Large intestine (tissue), 3 donors: ENCODE measurements at regions not wholly inside any gene's neighbourhood (a gene's known extent, or its start where the extent isn't known, plus 50 kb on each side); places are given as distances from the start of the nearest gene placed in this dataset.

ENCODE experiments used
- DNase-seq, 2 donors: peaks; one replicate each; pipeline versions ENCODE4 v3.0.0 to v3.0.0-alpha.2; 2013
- H3K27ac ChIP-seq: one replicate; pipeline ENCODE4 v1.5.1; 2013; ENCODE audit warnings: low read length
- H3K27me3 ChIP-seq: 2 replicates; pipeline ENCODE4 v1.6.1; 2013; ENCODE audit warnings: low read length; ENCODE audit not compliant: control insufficient read depth, insufficient read depth
- H3K36me3 ChIP-seq: 2 replicates; pipeline ENCODE4 v1.6.1; 2013; ENCODE audit warnings: low read length; ENCODE audit not compliant: control insufficient read depth, insufficient read depth
- H3K4me1 ChIP-seq: one replicate; pipeline ENCODE4 v1.6.1; 2013; ENCODE audit warnings: low read length; ENCODE audit not compliant: control insufficient read depth, insufficient read depth
- H3K4me3 ChIP-seq: one replicate; pipeline ENCODE4 v1.5.1; 2013; ENCODE audit warnings: low read length
- H3K9me3 ChIP-seq: one replicate; pipeline ENCODE4 v1.6.1; 2013; ENCODE audit warnings: mild to moderate bottlenecking, low read depth, low read length, moderate library complexity; ENCODE audit not compliant: control insufficient read depth
- WGBS: methylation state at CpG from one replicate; pipeline ENCODE4 v1.1.5; 2013; ENCODE audit warnings: low lambda C conversion rate; ENCODE audit not compliant: insufficient coverage; 5-methylcytosine and 5-hydroxymethylcytosine counted together

GRCh38 chr1:55839626-55840025, 624.5 kb upstream of the USP24 start:
- Histone ChIP-seq H3K4me3 (no peak overlapping the region), H3K36me3 (no peaks in the 10 kb centered on the region), H3K27me3 (no peaks in the 10 kb centered on the region), H3K9me3 (no peaks in the 10 kb centered on the region), H3K4me1 (no peaks in the 10 kb centered on the region), H3K27ac (peak overlapping the region; percentile 25)
- no CpG with 5 or more reads among the region's 5 CpGs for WGBS
- no peak for DNase-seq

GRCh38 chr1:55839221-55839620, 624.1 kb upstream of the USP24 start:
- no CpG with 5 or more reads among the region's 1 CpG for WGBS
- Histone ChIP-seq H3K4me3 (no peak overlapping the region), H3K27ac (peak overlapping the region; percentile 25), H3K27me3 (no peaks in the 10 kb centered on the region), H3K9me3 (no peaks in the 10 kb centered on the region), H3K4me1 (no peaks in the 10 kb centered on the region), H3K36me3 (no peaks in the 10 kb centered on the region)
- peak in 1 of 2 donors; percentile 52 for DNase-seq

- no peak overlapping the region for H3K27ac ChIP-seq
- no CpG with 5 or more reads among the region's 3 CpGs for WGBS
- DNase-seq = no peak
Observed at GRCh38 chr1:55836086-55836485, 620.9 kb upstream of the USP24 start.

DNA sequence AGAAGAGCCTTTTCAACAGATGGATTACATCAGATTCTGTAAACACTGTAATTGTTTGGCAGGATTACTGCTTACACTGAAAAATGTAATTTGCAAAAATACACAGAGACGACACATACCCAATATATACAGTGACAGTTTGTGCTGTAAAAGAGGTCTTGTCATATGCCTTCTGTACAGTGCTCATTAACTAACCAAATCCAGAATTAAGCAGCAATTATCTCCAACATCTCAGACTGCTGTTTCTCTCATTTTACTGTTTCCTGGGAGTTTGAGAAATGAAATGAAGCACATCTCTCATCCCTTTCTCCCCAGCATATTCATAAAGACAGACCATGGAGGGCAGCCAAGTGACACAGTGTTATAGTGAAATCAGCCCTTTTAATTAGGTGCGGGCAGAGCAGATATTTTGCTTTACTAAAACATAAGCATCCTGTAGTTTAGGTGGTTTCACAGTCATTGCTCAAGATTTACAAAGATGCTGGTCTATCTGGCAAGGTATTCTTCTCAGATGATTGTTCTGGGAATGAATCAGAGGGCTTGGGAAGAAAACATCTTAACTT, 618.4 kb upstream of the USP24 start:
- no peaks in the 10 kb centered on the region for H3K36me3 ChIP-seq

More at GRCh38 chr1:55836086-55836485, 620.9 kb upstream of the USP24 start:
- Histone ChIP-seq H3K4me1 (no peaks in the 10 kb centered on the region), H3K27me3 (no peaks in the 10 kb centered on the region), H3K36me3 (no peaks in the 10 kb centered on the region), H3K9me3 (no peaks in the 10 kb centered on the region), H3K4me3 (no peak overlapping the region)

DNA sequence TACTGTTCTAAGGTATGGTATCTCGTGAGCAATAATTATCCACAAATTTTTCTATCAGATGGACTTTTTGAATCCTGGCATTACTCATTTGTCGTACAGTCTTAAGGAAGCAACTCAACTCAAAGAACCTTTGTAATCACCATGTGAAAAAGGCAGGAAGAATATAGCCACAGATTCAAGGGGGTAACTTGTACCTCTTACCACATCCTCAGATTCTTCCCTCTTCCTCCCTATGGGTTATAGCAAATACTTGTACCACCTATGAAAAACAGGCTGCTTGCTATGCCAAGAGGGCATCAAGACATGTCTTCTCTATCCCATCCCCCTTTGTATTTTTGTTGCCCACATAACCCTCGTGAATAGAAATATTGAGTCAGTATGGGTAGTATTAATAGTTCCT, 616.6 kb upstream of the USP24 start:
- no CpG with 5 or more reads among the region's 3 CpGs for WGBS
- no peaks in the 10 kb centered on the region for H3K4me1 ChIP-seq
- H3K27me3 ChIP-seq = peaks cover 2% of the 10 kb centered on the region
- H3K27ac ChIP-seq = no peak overlapping the region
- H3K4me3 ChIP-seq = no peak overlapping the region
- no peak for DNase-seq
- no peaks in the 10 kb centered on the region for H3K9me3 ChIP-seq
- H3K36me3 ChIP-seq = no peaks in the 10 kb centered on the region

More for the DNA sequence above, 618.4 kb upstream of the USP24 start:
- no CpG with 5 or more reads among the region's 2 CpGs for whole genome bisulfite sequencing
- H3K27me3 ChIP-seq = peaks cover 2% of the 10 kb centered on the region
- H3K27ac ChIP-seq = no peak overlapping the region
- no peak overlapping the region for H3K4me3 ChIP-seq
- H3K4me1 ChIP-seq = no peaks in the 10 kb centered on the region
- DNase-seq = peak in 1 of 2 donors; percentile 16
- no peaks in the 10 kb centered on the region for H3K9me3 ChIP-seq

GRCh38 chr1:55828044-55828443, 612.9 kb upstream of the USP24 start:
- Histone ChIP-seq H3K9me3 (no peaks in the 10 kb centered on the region), H3K4me1 (peaks cover 7% of the 10 kb centered on the region), H3K4me3 (no peak overlapping the region), H3K27me3 (peaks cover 2% of the 10 kb centered on the region), H3K27ac (no peak overlapping the region), H3K36me3 (no peaks in the 10 kb centered on the region)
- no CpG with 5 or more reads among the region's 5 CpGs for WGBS
- no peak for DNase-seq

DNA sequence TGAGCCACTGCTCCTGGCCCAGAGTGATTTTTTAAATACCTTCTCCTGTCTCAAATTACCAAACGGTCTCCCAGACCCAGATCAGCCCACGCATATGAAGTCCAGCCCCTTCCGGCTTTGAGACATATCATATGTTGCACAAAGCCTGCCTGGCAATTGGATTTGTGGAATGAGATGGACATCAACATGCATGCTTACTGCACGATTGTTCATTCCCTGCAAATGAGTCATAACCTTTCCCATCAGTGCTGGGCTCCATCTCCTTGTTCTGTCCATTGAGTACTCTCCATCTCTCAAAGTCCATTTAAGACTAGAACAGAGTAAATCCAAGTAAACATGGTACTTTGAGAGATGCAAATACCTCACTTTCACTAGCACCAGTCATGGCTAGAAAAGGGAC, 612.2 kb upstream of the USP24 start:
- Histone ChIP-seq H3K27ac (no peak overlapping the region), H3K4me1 (peaks cover 11% of the 10 kb centered on the region), H3K4me3 (no peak overlapping the region), H3K36me3 (no peaks in the 10 kb centered on the region), H3K27me3 (peaks cover 2% of the 10 kb centered on the region), H3K9me3 (no peaks in the 10 kb centered on the region)
- no CpG with 5 or more reads among the region's 4 CpGs for WGBS
- DNase-seq = no peak

DNA sequence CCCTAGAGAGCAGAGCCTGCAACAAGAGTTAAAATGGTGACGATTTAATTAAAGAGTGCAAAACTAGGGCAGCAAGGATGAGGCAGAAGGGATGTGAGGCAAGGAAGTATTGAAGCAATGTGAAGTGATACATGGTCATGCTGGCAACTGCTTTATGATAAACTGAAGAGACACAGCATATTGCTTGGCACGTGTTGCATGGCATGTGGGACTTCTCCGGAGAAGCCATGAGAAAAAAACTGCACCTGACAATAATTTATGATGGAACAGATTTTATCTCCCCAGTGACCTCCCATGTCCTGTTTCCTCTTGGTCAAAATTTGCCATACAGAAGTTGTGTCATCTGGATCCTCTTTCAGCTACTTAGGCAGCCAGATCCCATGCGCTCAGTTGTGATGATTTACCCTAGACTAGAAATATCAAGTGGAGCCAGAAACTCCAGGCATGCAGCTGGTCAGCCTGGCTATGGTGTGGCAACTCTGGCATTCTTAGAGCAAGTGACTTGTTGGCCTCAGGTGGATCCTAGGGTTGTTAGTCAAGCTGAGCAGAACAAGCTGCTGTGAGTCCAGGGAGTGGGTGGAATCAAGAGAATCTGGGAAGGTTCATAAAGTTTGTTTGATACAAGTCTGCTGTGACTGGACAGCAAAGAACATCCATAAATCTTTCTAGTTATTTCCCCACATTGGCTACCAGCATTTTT, 611.4 kb upstream of the USP24 start:
- WGBS = 100% methylated on average over 1 of the region's 4 CpGs
- Histone ChIP-seq H3K27me3 (peaks cover 2% of the 10 kb centered on the region), H3K27ac (no peak overlapping the region), H3K36me3 (no peaks in the 10 kb centered on the region), H3K4me3 (no peak overlapping the region), H3K9me3 (no peaks in the 10 kb centered on the region), H3K4me1 (peaks cover 12% of the 10 kb centered on the region)
- DNase-seq = no peak

DNA sequence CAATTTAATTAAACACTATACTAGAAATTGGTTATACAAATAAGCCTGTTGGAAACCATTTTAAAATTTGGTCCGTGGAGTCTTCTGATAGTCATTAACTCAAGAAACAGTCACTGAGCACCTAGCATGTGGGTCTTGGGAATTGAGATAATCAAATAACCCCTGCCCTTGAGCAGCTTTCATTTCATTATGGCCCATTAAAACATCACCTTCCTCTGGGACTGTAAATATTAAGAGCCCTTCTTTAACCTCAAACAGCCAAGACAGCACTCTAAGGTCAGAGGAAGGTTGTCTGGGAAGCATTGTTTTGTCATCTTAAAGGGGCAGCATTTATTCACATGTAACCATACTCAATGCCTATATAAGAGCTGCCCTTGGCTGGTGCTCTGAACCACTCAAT, 610.3 kb upstream of the USP24 start:
- H3K27ac ChIP-seq = no peak overlapping the region
- no peaks in the 10 kb centered on the region for H3K36me3 ChIP-seq
- H3K4me1 ChIP-seq = peaks cover 12% of the 10 kb centered on the region
- peaks cover 2% of the 10 kb centered on the region for H3K27me3 ChIP-seq
- H3K4me3 ChIP-seq = no peak overlapping the region
- no peaks in the 10 kb centered on the region for H3K9me3 ChIP-seq
- no peak for DNase-seq
- WGBS = no CpG with 5 or more reads among the region's 1 CpG

GRCh38 chr1:55824251-55824640, 609.1 kb upstream of the USP24 start:
- Histone ChIP-seq H3K27me3 (no peaks in the 10 kb centered on the region), H3K27ac (peak overlapping the region; percentile 85), H3K4me1 (peaks cover 12% of the 10 kb centered on the region), H3K9me3 (no peaks in the 10 kb centered on the region), H3K4me3 (no peak overlapping the region), H3K36me3 (no peaks in the 10 kb centered on the region)
- no peak for DNase-seq
